SK-N-SH (cell line): ENCODE measurements at regions not wholly inside any gene's neighbourhood (a gene's known extent, or its start where the extent isn't known, plus 50 kb on each side); places are given as distances from the start of the nearest gene placed in this dataset.

ENCODE experiments used
- CTCF ChIA-PET: fragments of 300-600, 350-600 bp; formaldehyde crosslinking; extraction: SDS; loops from one replicate; lab custom pipeline; 2021; lab: Yijun Ruan, JAX
- POLR2A ChIA-PET: fragments of 350-600 bp; sonication (Branson Sonifier 250); formaldehyde crosslinking; extraction: SDS; loops from one replicate; lab custom pipeline; 2020; ENCODE audit warnings: antibody characterized with exemption, inconsistent platforms; lab: Yijun Ruan, JAX
- DNase-seq: peaks from one replicate; pipeline ENCODE4 v3.0.0; 2012
- H2AFZ ChIP-seq: fragments of 200-600 bp; sonication (generic); 2 replicates; pipeline ENCODE4 v1.8.1; 2016; ENCODE audit warnings: antibody characterized with exemption, mild to moderate bottlenecking, low read depth
- H3F3A ChIP-seq: fragments of 200-600 bp; sonication (generic); replicated peaks from 2 replicates; pipeline ENCODE3; 2016; ENCODE audit warnings: antibody characterized with exemption, mild to moderate bottlenecking; ENCODE audit not compliant: insufficient read depth
- H3K27ac ChIP-seq, 2 experiments: fragments of 200-500 bp in 1 of 2; fragments of 200-600 bp in 1 of 2; sonication (Bioruptor generic) in 1 of 2; sonication (generic), shearing (Covaris generic) in 1 of 2; 2 replicates each; pipeline versions ENCODE4 v1.5.1 to v1.6.1; 2014 to 2016; ENCODE audit warnings: low read depth in 2 of 2, inconsistent platforms in 1 of 2, low read length in 1 of 2, mild to moderate bottlenecking in 1 of 2, mixed read lengths in 1 of 2
- H3K27me3 ChIP-seq: fragments of 200-600 bp; sonication (generic), shearing (Covaris generic); 2 replicates; pipeline ENCODE4 v1.6.1; 2016; ENCODE audit warnings: mixed run types; ENCODE audit not compliant: insufficient read depth
- H3K36me3 ChIP-seq, 2 experiments: fragments of 200-500 bp in 1 of 2; fragments of 200-600 bp in 1 of 2; sonication (Bioruptor generic) in 1 of 2; sonication (generic) in 1 of 2; replicated peaks in 1 of 2; 2 replicates each; pipeline versions ENCODE3 to v1.5.1; 2014 to 2016; ENCODE audit warnings: low read length in 1 of 2, mild to moderate bottlenecking in 1 of 2; ENCODE audit not compliant: insufficient read depth in 2 of 2, control insufficient read depth in 1 of 2
- H3K4me1 ChIP-seq, 2 experiments: fragments of 200-500 bp in 1 of 2; fragments of 200-600 bp in 1 of 2; sonication (Bioruptor generic) in 1 of 2; sonication (generic), shearing (Covaris generic) in 1 of 2; 2 replicates each; pipeline versions ENCODE4 v1.5.1 to v1.6.1; 2014 to 2016; ENCODE audit warnings: low read depth in 1 of 2, low read length in 1 of 2, mixed run types in 1 of 2; ENCODE audit not compliant: insufficient read depth in 2 of 2, control insufficient read depth in 1 of 2
- H3K4me2 ChIP-seq: fragments of 200-600 bp; sonication (generic), shearing (Covaris generic); 2 replicates; pipeline ENCODE4 v1.6.1; 2017; ENCODE audit warnings: mixed run types
- H3K4me3 ChIP-seq, 2 experiments: fragments of 200-500 bp in 1 of 2; fragments of 200-600 bp in 1 of 2; sonication (Bioruptor generic) in 1 of 2; sonication (generic), shearing (Covaris generic) in 1 of 2; 2 replicates each; pipeline versions ENCODE4 v1.5.1 to v1.8.1; 2014 to 2016; ENCODE audit warnings: low read depth in 2 of 2, inconsistent platforms in 1 of 2, low read length in 1 of 2, mild to moderate bottlenecking in 1 of 2, mixed read lengths in 1 of 2, moderate library complexity in 1 of 2
- H3K79me2 ChIP-seq: fragments of 200-600 bp; sonication (generic); 2 replicates; pipeline ENCODE4 v1.8.1; 2017; ENCODE audit warnings: mild to moderate bottlenecking; ENCODE audit not compliant: insufficient read depth
- H3K9ac ChIP-seq: fragments of 200-600 bp; sonication (generic); 2 replicates; pipeline ENCODE4 v1.6.1; 2017; ENCODE audit warnings: mixed run types
- H3K9me2 ChIP-seq: fragments of 200-600 bp; sonication (generic); 2 replicates; pipeline ENCODE4 v1.6.1; 2017; ENCODE audit warnings: mixed run types
- H3K9me3 ChIP-seq: fragments of 200-600 bp; sonication (generic); 2 replicates; pipeline ENCODE4 v1.6.1; 2017; ENCODE audit warnings: mixed run types, mild to moderate bottlenecking, moderate library complexity
- H4K20me1 ChIP-seq: fragments of 200-600 bp; sonication (generic); 2 replicates; pipeline ENCODE4 v1.6.1; 2017; ENCODE audit warnings: mild to moderate bottlenecking, mixed run types; ENCODE audit not compliant: insufficient read depth
- CHD2 ChIP-seq: fragments of 150-350 bp; IDR thresholded peaks from 2 replicates; pipeline ENCODE4 v1.6.1; 2018; ENCODE audit warnings: low read length; ENCODE audit not compliant: partially characterized antibody
- CTCF ChIP-seq: fragments of 200-600 bp; sonication (generic); IDR thresholded peaks from 2 replicates; pipeline ENCODE4 v1.6.1; 2017; ENCODE audit warnings: antibody characterized with exemption, mild to moderate bottlenecking, moderate library complexity
- EZH2phosphoT487 ChIP-seq: fragments of 200-600 bp; sonication (generic); IDR thresholded peaks from 2 replicates; pipeline ENCODE4 v1.6.1; 2017; ENCODE audit warnings: low read depth, mixed run types, mild to moderate bottlenecking, antibody characterized with exemption, moderate library complexity, borderline replicate concordance
- FOSL2 ChIP-seq: IDR thresholded peaks from 2 replicates; pipeline ENCODE4 v1.4.0; 2012; ENCODE audit warnings: low read depth, mild to moderate bottlenecking, moderate library complexity, borderline replicate concordance
- FOXJ3 ChIP-seq: sonication (generic); formaldehyde crosslinking; IDR thresholded peaks from 2 replicates; pipeline ENCODE4 v1.5.1; 2020; ENCODE audit warnings: mild to moderate bottlenecking, missing genetic modification reagents
- GABPA ChIP-seq: IDR thresholded peaks from 2 replicates; pipeline ENCODE4 v1.4.0; 2012; ENCODE audit warnings: low read depth, mild to moderate bottlenecking
- JUND ChIP-seq: IDR thresholded peaks from 2 replicates; pipeline ENCODE4 v1.4.0; 2012
- MAX ChIP-seq: IDR thresholded peaks from 2 replicates; pipeline ENCODE4 v1.4.0; 2012; ENCODE audit warnings: low read depth
- MXI1 ChIP-seq: IDR thresholded peaks from 2 replicates; pipeline ENCODE4 v1.6.1; 2012; ENCODE audit warnings: mild to moderate bottlenecking, low read depth, low read length, improper control_type of control experiment
- POLR2AphosphoS5 ChIP-seq: IDR thresholded peaks from 2 replicates; pipeline ENCODE4 v1.6.1; 2012; ENCODE audit warnings: low read depth, low read length
- RAD21 ChIP-seq: IDR thresholded peaks from 2 replicates; pipeline ENCODE4 v1.6.1; 2012; ENCODE audit warnings: mild to moderate bottlenecking, low read length
- RCOR1 ChIP-seq: fragments of 150-350 bp; IDR thresholded peaks from 2 replicates; pipeline ENCODE4 v1.6.1; 2017; ENCODE audit warnings: antibody characterized with exemption, low read length
- RFX5 ChIP-seq: IDR thresholded peaks from 2 replicates; pipeline ENCODE4 v1.6.1; 2012; ENCODE audit warnings: mild to moderate bottlenecking, improper control_type of control experiment, low read length
- RXRA ChIP-seq: IDR thresholded peaks from 2 replicates; pipeline ENCODE4 v1.4.0; 2012; ENCODE audit warnings: low read depth, mild to moderate bottlenecking, borderline replicate concordance
- SMC3 ChIP-seq: IDR thresholded peaks from 2 replicates; pipeline ENCODE4 v1.6.1; 2012; ENCODE audit warnings: low read depth, low read length, improper control_type of control experiment
- TEAD4 ChIP-seq: IDR thresholded peaks from 2 replicates; pipeline ENCODE4 v1.4.0; 2012; ENCODE audit warnings: mild to moderate bottlenecking, borderline replicate concordance; ENCODE audit not compliant: insufficient read depth
- USF1 ChIP-seq: IDR thresholded peaks from 2 replicates; pipeline ENCODE4 v1.4.0; 2012; ENCODE audit warnings: low read depth, borderline replicate concordance
- ZBTB33 ChIP-seq: IDR thresholded peaks from 2 replicates; pipeline ENCODE4 v1.4.0; 2012; ENCODE audit warnings: low read depth, borderline replicate concordance
- WGBS: methylation state at CpG from one replicate; pipeline ENCODE4 v1.1.6; 2017; ENCODE audit warnings: low lambda C conversion rate; 5-methylcytosine and 5-hydroxymethylcytosine counted together

- no peaks in the 10 kb centered on the region for H3K27me3 ChIP-seq
- H2AFZ ChIP-seq, result no peak overlapping the region
- H3K9me3 ChIP-seq, result no peaks in the 10 kb centered on the region
- CTCF ChIA-PET, result no interaction called here
- no peaks in the 10 kb centered on the region for H3K4me1 ChIP-seq
- TF ChIP-seq RXRA (no peak), POLR2AphosphoS5 (no peak), GABPA (no peak), RCOR1 (no peak), SMC3 (no peak), USF1 (no peak), TEAD4 (no peak), JUND (no peak), MAX (no peak), CTCF (no peak), CHD2 (no peak), FOSL2 (no peak), RFX5 (no peak), MXI1 (no peak), FOXJ3 (CRISPR knock-in tag) (no peak), EZH2phosphoT487 (no peak), RAD21 (no peak), ZBTB33 (no peak)
- 3% methylated on average over 2 of the region's 2 CpGs for WGBS
- H3K9me2 ChIP-seq, result peaks cover 3% of the 10 kb centered on the region; the same call in 1 of the 2 replicates
- no peaks in the 10 kb centered on the region for H3K79me2 ChIP-seq
- H3F3A ChIP-seq, result no peaks in the 10 kb centered on the region
- H3K4me3 ChIP-seq, result no peak overlapping the region
- POLR2A ChIA-PET, result no interaction called here
- H3K4me2 ChIP-seq, result no peak overlapping the region
- no peaks in the 10 kb centered on the region for H4K20me1 ChIP-seq
- no peak for DNase-seq
- no peaks in the 10 kb centered on the region for H3K36me3 ChIP-seq
- H3K9ac ChIP-seq, result no peak overlapping the region
- H3K27ac ChIP-seq, result no peak overlapping the region
Measured at GRCh38 chr3:84141571-84141970, 817.2 kb upstream of the CADM2 start.
